ENCODE measurements at regions not wholly inside any gene's neighbourhood (a gene's known extent, or its start where the extent isn't known, plus 50 kb on each side); places are given as distances from the start of the nearest gene placed in this dataset.

DNA sequence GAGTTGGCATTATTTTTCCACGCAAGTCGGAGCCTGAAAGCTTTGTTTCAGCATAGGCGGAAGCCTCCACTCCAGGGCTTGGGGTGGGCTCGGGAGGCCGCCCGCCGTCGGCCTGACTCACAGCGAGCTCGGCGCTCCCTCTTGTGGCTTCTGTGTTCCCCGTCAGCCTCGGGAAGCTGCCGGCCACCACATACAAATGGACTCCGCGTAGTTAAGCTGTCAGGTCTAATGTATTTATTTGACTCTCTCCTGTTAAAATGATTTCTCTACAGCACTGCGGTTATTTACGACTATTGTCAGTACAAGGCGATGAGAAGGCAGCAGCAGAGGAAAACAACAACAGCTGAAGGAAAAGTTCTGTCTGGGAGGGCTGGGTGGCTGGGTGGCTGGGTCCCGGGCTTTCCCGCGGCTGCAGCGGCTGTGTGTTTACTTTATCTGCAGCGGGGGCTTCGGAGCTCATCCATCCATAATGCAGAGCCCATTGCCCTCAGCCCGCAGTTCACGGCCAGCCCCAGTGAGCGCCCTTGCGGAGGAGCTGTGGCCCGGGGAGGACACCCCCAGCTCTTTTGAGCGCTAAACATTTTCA lies 375.7 kb upstream of the CAMK1G start:
- peak; percentile 12 for FAIRE-seq

DNA sequence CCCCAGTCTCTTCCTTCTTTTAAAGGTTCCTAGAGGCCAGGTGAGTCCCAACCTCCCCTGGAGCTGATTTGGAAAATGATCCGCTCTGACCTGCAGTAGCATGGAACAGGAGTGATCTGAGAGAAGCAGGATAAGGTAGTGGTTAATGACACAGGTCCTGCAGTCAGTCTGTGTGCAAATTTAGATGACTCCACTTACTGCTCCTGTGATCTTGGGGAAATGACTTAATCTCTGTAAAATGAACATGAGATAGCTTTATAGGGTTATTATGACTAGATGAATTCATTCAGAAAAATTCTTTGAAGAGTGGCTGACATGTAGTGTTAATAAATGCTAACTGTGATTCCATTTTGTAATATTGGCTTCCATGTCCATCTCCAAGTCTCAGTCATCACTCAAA lies 374.9 kb upstream of the CAMK1G start:
- no peak for FAIRE-seq

DNA sequence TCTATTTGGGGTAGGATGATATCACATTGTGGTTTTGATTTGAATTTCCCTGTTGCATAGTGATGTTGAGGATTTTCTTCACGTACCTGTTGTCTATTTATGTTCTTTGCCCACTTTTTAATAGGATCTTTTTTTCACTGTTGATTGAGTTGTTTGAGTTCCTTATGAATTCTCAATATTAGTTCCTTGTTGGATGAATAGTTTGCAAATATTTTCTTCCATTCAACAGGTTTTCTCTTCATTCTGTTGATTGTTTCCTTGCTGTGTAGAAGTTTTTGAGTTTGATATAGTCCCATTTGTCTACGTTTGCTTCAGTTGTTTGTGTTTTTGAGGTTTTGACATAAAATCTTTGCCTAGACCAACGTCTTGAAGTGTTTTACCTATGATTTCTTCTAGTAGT lies 369.5 kb upstream of the CAMK1G start:
- FAIRE-seq, result no peak

DNA sequence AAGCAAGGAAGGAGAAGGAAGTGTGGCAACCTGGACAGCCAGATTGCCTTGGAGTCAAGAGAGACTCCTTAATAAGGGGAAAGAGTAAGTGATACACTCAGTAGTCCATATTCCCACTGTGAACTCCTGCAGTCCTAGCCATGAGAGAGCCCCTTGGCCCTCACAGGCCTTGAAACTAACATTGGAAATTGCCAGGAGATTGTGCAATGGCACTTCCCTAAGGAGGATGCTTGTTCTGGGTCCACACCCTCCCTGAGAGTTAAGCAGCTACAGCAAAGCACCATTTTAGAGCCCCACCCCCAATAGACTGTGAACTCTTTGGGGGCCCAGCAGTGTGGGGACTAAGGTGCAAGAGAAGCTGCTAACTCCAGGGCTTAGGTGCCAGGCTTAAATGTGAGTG lies 367.7 kb upstream of the CAMK1G start:
- no peak for FAIRE-seq

DNA sequence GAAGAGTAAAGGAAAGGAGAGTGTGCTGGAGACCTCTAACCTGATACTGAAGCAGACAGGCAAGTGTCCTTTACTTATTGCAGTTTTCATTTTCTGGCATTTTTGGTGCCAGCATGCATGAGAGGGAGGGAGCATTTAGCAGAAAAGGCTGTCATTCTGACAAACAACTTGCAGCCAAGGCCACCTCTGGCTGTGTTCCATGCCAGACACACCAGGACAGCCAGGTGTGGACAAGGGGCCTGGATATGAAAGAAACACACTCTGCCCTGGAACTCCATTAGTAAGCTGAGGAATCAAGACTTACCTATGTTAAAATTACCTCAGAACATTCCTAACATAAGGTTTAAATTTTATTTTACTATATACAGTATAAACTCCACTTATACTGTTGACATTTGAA lies 365.4 kb upstream of the CAMK1G start:
- no peak for FAIRE-seq

DNA sequence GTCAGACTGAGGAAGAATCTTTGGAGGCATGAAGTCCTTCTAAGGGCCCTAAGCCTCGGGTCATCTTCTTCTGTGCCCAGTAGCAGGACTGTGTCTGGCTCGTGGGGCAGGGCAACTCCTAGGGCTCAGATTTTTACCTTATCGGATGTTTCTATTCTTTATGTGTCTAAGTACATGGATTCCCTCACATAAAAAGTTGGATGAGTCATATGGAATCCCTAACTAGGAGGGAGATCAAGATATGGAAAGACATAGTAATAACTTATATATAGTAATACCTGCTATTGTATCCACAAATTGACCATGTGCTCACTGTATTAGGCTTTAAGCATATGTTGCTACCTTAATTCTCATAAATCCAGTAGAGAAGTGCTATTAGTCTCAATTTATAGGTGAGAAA lies 364.5 kb upstream of the CAMK1G start:
- FAIRE-seq, result no peak

DNA sequence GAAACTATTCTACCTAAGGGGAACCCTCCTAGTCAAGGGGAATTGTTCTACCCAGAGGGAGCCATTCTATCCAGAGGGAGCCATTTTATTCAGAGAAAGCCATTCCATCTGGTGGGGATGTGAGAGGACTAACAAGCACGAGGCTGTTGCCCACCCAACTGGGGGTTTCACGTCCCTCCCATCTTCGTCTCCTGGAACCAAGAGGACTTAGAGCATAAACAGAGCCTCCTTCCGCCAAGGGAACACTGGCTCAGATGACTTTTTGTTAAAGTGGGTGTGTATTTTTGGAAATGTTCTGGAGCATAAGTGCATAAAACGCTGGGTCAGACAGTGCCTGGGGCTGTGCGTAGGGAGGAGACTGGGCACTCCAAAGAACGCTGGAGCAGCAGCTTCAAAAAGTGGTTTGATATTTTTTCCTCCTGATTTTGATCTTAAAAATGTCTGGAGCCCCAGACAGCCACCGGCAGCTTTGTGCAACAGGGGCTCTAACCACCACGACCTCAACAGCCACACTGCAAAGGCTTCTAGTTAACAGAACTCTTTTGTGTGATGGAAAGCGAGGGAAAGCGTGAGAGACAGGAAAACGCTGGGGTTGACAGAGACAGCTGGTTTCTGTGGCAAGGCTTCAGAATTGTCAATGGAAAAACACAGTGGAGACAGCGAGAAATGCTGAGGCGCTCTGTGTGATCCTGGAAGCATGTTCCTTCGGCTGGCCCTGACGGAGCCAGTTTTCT lies 363.6 kb upstream of the CAMK1G start:
- no peak for FAIRE-seq

DNA sequence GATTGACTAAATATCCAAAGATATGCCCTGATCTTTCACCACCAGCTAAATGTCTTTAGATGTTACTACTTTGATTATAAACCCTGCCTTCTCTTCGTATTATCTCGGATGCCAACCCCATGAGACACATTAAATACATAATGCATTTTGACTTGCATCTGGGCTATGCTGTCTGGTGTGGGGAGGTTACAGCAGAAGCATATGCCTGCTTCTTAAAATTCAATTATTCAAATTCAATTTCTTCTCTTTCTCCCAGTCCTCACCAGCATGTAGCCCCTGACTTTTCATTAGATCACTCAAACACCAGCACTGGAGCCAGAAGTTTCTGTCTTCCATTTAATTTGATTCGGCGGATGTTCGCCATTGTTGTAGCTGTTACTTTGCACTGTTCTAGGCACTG lies 360.7 kb upstream of the CAMK1G start:
- FAIRE-seq, result no peak

DNA sequence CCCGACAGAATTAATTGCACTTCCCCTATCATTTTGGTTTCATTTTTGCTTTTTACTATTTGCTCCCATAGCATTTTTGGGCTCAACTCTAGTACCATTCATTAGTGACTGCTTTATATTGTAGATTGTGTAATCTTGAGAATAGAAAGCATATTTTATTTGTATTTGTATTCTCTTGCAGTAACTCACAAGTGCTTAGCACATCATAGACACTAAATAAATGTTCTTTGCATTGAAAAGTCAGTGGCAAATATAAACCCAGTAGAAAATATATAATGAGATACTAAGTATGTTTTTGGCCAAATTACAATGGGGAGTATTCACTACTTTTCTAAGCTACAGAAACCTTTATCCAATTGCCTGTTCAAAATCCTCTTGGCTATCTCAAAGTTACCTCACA lies 359.7 kb upstream of the CAMK1G start:
- no peak for FAIRE-seq

DNA sequence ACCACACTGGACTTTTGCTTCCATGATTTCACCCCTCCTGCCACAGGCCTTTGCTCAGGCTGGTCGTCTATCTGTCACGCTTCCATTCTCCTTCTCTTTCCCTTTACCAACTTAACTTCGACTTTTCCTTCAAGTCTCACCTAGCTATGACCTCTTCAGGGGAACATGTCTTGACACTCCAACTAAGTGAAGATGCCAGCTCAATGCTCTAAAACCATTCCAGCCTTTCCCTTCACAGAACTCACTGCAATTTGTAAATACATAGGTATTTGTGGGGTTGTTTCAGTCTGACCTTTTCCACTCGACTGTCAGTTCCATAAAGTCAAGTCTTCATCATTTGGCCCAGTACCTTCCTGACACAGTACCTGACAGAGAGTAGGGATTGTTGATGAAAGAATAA lies 358.6 kb upstream of the CAMK1G start:
- FAIRE-seq, result no peak

DNA sequence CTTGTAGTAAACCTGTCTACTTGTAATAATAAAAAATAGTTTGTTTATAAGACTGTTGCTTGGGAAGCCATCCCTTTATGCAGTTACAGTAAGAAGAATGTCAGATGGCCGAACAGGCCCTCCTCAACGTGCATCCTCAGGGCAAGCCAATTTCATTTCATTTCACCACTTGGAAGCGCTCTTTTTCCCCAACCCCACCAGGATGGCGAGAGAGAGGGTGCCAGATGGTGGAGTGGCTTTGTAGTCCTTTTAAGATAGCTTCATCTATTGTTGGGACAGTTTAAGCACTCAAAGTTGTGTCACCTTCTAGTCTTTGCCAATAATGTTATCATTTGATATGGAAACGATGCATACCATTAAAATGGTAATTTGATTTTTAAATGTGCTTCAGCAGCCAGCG lies 356.3 kb upstream of the CAMK1G start:
- FAIRE-seq, result no peak

DNA sequence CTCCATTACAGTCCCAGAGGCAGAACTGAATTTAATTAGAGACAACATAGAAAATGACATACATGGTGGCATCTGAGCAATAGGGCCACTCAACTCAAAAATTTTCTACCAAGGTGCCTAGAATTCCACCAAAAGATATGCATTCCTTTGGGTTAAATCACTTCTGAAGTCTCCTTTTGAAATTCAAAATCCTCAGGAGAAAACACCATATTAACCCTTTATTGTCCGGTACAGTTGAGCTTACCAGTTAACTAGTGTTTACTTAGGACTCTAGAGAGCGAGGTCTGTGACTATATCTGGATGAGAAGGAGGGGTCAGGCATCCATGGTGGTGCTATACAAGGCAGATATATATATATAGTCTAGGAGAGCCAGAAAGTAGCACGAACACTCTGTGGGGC lies 355.6 kb upstream of the CAMK1G start:
- FAIRE-seq, result no peak

DNA sequence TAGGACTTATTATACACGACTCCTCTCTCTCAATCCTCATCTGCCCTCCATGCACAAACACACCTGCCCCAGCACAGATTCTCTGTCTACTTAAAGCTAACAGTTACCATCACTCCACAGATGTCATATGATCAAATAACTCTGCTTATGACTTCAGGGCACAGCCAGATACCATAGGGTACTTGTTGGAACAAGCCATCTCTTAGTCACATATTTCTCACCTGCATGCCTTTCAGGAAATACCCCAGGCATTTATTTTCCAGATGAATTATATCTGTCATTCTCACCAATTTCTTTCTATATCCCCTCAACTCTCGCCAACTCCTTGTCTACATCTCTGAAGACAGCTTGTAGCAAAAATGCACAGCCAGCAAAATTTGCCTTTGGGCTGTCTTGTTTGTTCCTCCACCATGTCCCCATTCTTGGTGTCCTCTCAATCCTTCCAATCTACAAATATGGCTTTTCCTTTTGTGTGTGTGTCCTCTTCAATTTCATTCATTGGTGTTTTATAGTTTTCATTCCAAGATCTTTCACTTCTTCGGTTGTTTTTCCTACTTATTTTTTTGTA lies 353.9 kb upstream of the CAMK1G start:
- FAIRE-seq, result no peak

DNA sequence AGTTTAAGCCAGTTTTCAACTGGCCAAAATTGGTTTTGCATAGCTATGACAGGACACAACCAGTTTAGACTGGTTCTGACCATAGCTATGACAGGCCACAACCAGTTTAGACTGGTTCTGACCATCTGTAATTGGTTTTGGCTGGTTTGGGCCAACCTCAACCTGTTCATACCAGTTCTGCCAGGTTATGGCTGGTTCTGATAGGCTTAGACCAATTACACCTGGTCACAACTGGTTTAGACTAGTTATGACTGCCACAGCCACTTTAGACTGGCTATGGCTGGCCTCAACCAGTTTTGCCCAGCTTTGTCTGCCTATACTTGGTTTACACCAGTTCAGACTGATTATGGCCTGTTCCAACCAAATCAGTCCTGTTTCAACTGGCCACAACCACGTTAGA lies 353.2 kb upstream of the CAMK1G start:
- FAIRE-seq, result no peak

DNA sequence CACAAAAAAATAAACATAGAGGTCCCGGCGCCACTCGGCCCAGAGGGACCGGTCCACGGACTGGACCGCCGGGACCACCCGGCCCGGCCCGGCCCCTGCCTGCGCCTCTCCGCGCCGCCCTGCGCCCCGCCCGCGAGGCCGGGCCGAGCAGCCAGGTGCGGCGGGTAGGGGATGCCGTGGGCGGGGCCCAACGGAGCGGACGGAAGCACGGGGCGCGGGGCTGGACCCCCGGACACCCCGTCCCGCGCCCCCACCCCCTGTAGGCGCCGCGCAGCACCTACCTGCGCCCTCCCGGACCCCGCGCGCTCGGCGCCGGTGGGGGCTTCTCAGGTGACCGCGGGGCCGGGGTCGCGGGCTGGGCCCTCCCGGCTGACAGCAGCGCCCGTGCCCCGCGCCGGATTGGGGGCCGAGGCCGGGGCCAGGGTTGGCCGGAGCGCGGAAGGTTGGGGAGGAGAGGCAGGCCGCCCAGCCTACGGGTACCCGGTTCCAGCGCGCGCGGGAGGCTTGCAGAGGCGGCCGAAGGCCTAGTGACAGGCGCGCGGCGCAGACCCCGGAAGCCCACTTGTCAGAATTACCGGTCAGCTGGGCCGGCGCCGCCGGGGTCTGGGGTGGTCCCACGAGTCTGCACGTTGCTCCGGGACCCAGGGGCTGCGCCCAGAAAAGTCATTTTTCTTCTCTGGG lies 351.9 kb upstream of the CAMK1G start:
- FAIRE-seq, result no peak

DNA sequence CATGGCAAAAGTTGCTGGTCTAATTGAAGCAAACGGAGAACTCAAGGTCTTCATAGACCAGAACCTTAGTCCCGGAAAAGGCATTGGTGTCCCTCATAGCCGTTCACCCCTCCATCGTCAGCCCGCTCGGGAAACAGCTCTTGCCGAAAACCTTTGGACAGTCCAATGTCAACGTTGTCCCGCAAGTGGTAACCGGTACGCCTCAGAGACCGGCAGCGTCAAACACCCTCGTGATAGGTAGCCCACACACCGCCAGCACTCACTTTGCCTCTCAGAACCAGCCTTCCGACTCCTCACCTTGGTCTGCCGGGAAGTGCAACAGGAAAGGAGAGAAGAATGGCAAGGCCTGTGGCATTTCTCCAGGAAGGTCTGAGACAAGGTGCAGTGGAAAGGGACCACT lies 351.3 kb upstream of the CAMK1G start:
- no peak for FAIRE-seq

DNA sequence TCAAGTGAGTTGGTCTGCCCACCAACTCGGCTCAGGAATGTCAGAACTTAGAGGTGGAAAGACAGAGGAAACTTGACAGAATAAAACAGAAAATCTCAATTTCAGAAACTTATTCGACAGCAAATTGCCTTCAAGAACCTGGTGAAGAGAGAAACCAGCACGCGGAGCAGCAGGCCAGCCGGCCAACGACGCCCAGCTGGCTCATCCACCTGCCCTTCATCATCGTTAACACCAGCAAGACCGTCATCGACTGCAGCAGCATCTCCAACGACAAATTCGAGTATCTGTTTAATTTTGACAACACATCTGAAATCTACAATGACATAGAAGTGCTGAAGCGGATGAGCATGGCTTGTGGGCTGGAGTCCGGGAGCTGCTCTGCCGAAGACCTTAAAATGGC lies 350.8 kb upstream of the CAMK1G start:
- no peak for FAIRE-seq

DNA sequence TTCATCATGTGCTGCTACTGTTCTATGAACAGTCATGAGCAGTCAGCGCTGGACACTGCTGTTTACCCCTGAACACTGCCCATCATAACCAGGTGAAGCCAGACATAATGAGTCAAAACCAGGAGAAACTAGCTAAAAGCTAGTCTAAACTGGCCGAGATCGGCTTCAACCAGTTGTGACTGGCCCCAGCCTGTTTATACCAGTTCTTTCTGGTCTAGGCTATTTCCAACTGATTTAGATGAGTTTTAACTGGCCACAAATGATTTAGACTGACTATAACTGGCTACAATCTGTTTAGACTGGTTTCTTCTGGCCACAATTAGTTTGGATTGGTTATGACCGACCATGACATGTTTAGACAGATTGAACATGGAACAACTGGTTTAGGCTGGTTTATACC lies 348.3 kb upstream of the CAMK1G start:
- no peak for FAIRE-seq

DNA sequence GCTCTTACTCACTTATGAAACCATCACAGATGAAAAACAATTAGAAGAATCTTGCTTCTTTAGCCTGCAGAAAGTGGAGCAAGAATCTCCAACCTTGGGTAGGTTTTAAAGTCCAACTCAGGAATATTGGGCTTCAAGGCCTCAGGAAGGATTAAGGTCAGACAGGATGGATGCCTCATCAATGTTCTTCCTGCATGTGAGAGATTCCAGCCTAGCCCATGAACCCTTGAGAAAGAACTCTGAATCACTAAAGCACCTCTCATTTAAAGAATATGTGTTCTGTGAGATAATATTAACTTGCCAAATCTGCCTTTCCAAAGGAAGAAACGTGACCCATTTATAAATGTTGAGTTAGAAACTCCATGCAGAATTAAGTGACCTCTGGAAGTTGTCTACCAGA lies 345.2 kb upstream of the CAMK1G start:
- no peak for FAIRE-seq

DNA sequence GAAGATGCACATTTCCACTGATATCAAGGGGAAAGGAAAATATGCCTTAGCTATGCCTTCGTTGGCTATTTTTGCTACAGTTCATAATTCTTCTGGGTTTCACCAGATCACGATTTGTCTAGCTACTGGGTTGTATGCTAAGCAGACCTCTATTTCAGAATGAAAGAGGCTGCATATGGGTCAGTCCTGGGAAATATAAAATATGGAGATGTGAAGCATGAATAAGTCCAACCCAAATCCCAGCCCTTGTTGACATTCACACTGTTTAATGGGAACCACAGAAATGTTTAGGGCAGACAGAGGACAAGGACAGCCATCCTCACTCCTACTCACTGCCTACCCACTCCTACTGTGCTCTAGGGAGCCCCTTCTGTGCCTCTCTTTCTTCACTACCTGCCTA lies 343.2 kb upstream of the CAMK1G start:
- FAIRE-seq, result no peak

DNA sequence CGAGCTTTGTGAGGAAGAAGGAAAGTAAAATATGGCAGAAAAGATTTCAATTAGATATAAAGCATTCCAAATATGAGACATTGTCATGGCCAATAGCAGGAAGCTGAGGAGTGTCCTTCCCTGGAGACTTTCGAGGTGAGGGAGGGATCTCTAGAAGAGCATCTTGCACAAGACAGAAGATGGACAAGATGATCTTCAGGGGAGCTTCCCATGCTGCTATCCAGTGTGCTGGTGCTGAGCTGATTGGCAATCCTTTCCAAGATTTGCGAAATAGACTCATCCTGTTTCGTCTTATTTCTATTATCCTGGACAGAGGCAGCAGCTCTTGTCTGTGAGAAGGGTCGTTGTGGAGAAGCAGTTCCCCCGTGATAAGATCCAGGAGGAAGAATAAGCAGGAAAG lies 342.0 kb upstream of the CAMK1G start:
- FAIRE-seq, result no peak

DNA sequence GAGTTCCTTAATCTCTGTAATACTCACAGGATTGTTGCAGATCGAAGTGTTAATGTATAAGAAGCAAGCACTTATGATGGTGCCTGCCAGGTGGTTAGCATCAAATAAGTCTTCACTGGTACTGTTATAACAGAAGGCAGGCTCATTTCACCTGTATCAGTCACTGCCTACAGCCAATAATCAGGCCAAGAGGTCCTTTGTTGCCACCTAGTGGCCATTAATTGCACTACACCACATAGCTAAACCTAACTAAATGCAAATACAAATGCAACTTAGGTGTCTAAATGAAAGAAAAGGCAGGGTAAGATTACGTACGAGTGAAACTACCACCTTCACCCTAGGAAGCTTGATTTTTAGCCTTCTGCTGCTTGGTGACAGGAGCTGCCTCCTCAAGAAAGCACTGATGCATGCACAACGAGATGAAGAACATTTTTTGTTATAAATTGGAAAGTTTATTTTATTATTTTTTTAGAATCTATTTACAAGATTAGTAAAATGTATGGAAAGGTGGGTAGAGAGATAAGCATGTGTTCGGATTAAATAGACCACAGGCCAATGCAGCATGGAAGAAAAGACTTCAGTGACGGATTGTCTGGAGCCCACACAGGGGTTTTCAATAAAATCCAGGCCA lies 334.8 kb upstream of the CAMK1G start:
- FAIRE-seq, result no peak

DNA sequence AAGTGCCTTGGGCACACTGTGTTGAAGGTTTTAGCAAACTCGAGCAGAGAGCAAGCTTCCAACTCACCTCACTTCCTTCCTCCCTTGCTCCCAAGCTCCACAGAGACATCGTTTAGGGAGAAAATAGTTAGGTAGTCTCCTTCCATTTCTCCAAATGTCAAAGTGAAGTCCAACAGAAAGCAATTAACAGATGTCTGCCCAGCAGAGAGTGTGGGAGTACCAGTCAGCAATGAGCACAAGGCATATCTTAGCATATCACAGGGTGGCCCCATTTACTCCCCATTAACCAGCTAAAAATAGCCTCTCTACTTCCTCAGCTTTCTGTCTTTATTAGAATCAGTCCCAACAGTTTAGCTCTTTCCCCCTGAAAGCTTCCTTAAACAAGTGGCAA lies 334.2 kb upstream of the CAMK1G start:
- no peak for FAIRE-seq
